ENCODE measurements at regions not wholly inside any gene's neighbourhood (a gene's known extent, or its start where the extent isn't known, plus 50 kb on each side); places are given as distances from the start of the nearest gene placed in this dataset.
"Not testable (repeated sequence)": the region's sequence is repeated elsewhere in the genome, so short reads cannot be mapped to it uniquely, and the experiment has no call there.

- DNase-seq (ENCODE audit: low read depth); H3K4me3 ChIP-seq (ENCODE audit: low read depth, low read length); in situ Hi-C loops (cut with HindIII; ENCODE audit: low sequenced_read_pairs): not testable (repeated sequence)
Observed at GRCh38 chr9:65393111-65393810, 108.3 kb upstream of the FOXD4L5 start.

- H3K4me3 ChIP-seq (ENCODE audit: low read depth, low read length); DNase-seq (ENCODE audit: low read depth); in situ Hi-C loops (cut with HindIII; ENCODE audit: low sequenced_read_pairs): not testable (repeated sequence)
Observed at GRCh38 chr9:65392611-65393010, 107.6 kb upstream of the FOXD4L5 start.

- H3K4me3 ChIP-seq (ENCODE audit: low read depth, low read length); in situ Hi-C loops (cut with HindIII; ENCODE audit: low sequenced_read_pairs); DNase-seq (ENCODE audit: low read depth): not testable (repeated sequence)
Observed at GRCh38 chr9:65389710-65390109, 104.7 kb upstream of the FOXD4L5 start.

- in situ Hi-C loops (cut with HindIII; ENCODE audit: low sequenced_read_pairs) = not testable (repeated sequence)
Observed at GRCh38 chr9:65389216-65389615, 104.2 kb upstream of the FOXD4L5 start.

GRCh38 chr9:65386699-65387098 is 101.7 kb upstream of the FOXD4L5 start:
- DNase-seq (ENCODE audit: low read depth) = peak; percentile 28
- peak overlapping the region; percentile 35 for H3K4me3 ChIP-seq (ENCODE audit: low read depth, low read length)
- in situ Hi-C loops (cut with HindIII; ENCODE audit: low sequenced_read_pairs) = not testable (repeated sequence)

More at GRCh38 chr9:65389216-65389615, 104.2 kb upstream of the FOXD4L5 start:
- not testable (repeated sequence) for DNase-seq (ENCODE audit: low read depth); H3K4me3 ChIP-seq (ENCODE audit: low read depth, low read length)

- H3K4me3 ChIP-seq (ENCODE audit: low read depth, low read length); DNase-seq (ENCODE audit: low read depth); in situ Hi-C loops (cut with HindIII; ENCODE audit: low sequenced_read_pairs): not testable (repeated sequence)
Observed at GRCh38 chr9:65386191-65386590, 101.2 kb upstream of the FOXD4L5 start.

GRCh38 chr9:65385655-65386024 is 100.6 kb upstream of the FOXD4L5 start:
- DNase-seq (ENCODE audit: low read depth); H3K4me3 ChIP-seq (ENCODE audit: low read depth, low read length); in situ Hi-C loops (cut with HindIII; ENCODE audit: low sequenced_read_pairs): not testable (repeated sequence)

GRCh38 chr9:65384759-65385654 is 100.0 kb upstream of the FOXD4L5 start:
- in situ Hi-C loops (cut with HindIII; ENCODE audit: low sequenced_read_pairs); H3K4me3 ChIP-seq (ENCODE audit: low read depth, low read length); DNase-seq (ENCODE audit: low read depth): not testable (repeated sequence)

- in situ Hi-C loops (cut with HindIII; ENCODE audit: low sequenced_read_pairs); H3K4me3 ChIP-seq (ENCODE audit: low read depth, low read length); DNase-seq (ENCODE audit: low read depth): not testable (repeated sequence)
Observed at GRCh38 chr9:65384066-65384465, 99.1 kb upstream of the FOXD4L5 start.

GRCh38 chr9:65383646-65384045 is 98.6 kb upstream of the FOXD4L5 start:
- in situ Hi-C loops (cut with HindIII; ENCODE audit: low sequenced_read_pairs); H3K4me3 ChIP-seq (ENCODE audit: low read depth, low read length); DNase-seq (ENCODE audit: low read depth): not testable (repeated sequence)

- H3K4me3 ChIP-seq (ENCODE audit: low read depth, low read length); DNase-seq (ENCODE audit: low read depth); in situ Hi-C loops (cut with HindIII; ENCODE audit: low sequenced_read_pairs): not testable (repeated sequence)
Observed at GRCh38 chr9:65382701-65383318, 97.8 kb upstream of the FOXD4L5 start.

All from astrocyte of the cerebellum (primary cell).